ENCODE measurements at regions not wholly inside any gene's neighbourhood (a gene's known extent, or its start where the extent isn't known, plus 50 kb on each side); places are given as distances from the start of the nearest gene placed in this dataset.
"Not testable (repeated sequence)": the region's sequence is repeated elsewhere in the genome, so short reads cannot be mapped to it uniquely, and the experiment has no call there.

- DNase-seq (ENCODE audit: low spot score) = no peak
- no peak overlapping the region for H3K27ac Mint-ChIP-seq
- H3K9me3 Mint-ChIP-seq = no peaks in the 10 kb centered on the region
- intact Hi-C loops (cut with micrococcal nuclease) = no loop called here
- no peaks in the 10 kb centered on the region for H3K36me3 Mint-ChIP-seq (ENCODE audit: low read depth)
- no peaks in the 10 kb centered on the region for H3K27me3 Mint-ChIP-seq (ENCODE audit: insufficient read depth)
- no peak overlapping the region for H3K4me3 Mint-ChIP-seq
- no peaks in the 10 kb centered on the region for H3K4me1 Mint-ChIP-seq (ENCODE audit: low read depth)
Observed at GRCh38 chr6:19892260-19892659, 55.1 kb downstream of the ID4 start.

- no peak overlapping the region for H3K4me3 Mint-ChIP-seq
- peaks cover 6% of the 10 kb centered on the region for H3K9me3 Mint-ChIP-seq
- H3K27ac Mint-ChIP-seq = no peak overlapping the region
- H3K4me1 Mint-ChIP-seq (ENCODE audit: low read depth) = no peaks in the 10 kb centered on the region
- H3K36me3 Mint-ChIP-seq (ENCODE audit: low read depth) = no peaks in the 10 kb centered on the region
- intact Hi-C loops (cut with micrococcal nuclease) = no loop called here
- no peak for DNase-seq (ENCODE audit: low spot score)
- H3K27me3 Mint-ChIP-seq (ENCODE audit: insufficient read depth) = no peaks in the 10 kb centered on the region
Observed at GRCh38 chr6:19895866-19896692, 58.9 kb downstream of the ID4 start.

GRCh38 chr6:19896693-19897010 is 59.5 kb downstream of the ID4 start:
- no peak for DNase-seq (ENCODE audit: low spot score)
- intact Hi-C loops (cut with micrococcal nuclease) = no loop called here
- H3K36me3 Mint-ChIP-seq (ENCODE audit: low read depth) = no peaks in the 10 kb centered on the region
- no peak overlapping the region for H3K27ac Mint-ChIP-seq
- no peaks in the 10 kb centered on the region for H3K27me3 Mint-ChIP-seq (ENCODE audit: insufficient read depth)
- peaks cover 6% of the 10 kb centered on the region for H3K9me3 Mint-ChIP-seq
- H3K4me3 Mint-ChIP-seq = no peak overlapping the region
- no peaks in the 10 kb centered on the region for H3K4me1 Mint-ChIP-seq (ENCODE audit: low read depth)

GRCh38 chr6:19898141-19898740 is 61.1 kb downstream of the ID4 start:
- Mint-ChIP-seq H3K36me3 (ENCODE audit: low read depth) (no peaks in the 10 kb centered on the region), H3K9me3 (peaks cover 6% of the 10 kb centered on the region), H3K27me3 (ENCODE audit: insufficient read depth) (no peaks in the 10 kb centered on the region), H3K4me3 (no peak overlapping the region), H3K4me1 (ENCODE audit: low read depth) (no peaks in the 10 kb centered on the region), H3K27ac (no peak overlapping the region)
- no peak for DNase-seq (ENCODE audit: low spot score)
- intact Hi-C loops (cut with micrococcal nuclease) = no loop called here

GRCh38 chr6:19902201-19902600 is 65.0 kb downstream of the ID4 start:
- intact Hi-C loops (cut with micrococcal nuclease) = no loop called here
- Mint-ChIP-seq H3K4me3 (no peak overlapping the region), H3K27me3 (ENCODE audit: insufficient read depth) (no peaks in the 10 kb centered on the region), H3K4me1 (ENCODE audit: low read depth) (no peaks in the 10 kb centered on the region), H3K9me3 (peaks cover 11% of the 10 kb centered on the region), H3K36me3 (ENCODE audit: low read depth) (no peaks in the 10 kb centered on the region), H3K27ac (no peak overlapping the region)
- no peak for DNase-seq (ENCODE audit: low spot score)

- H3K4me3 Mint-ChIP-seq; H3K4me1 Mint-ChIP-seq (ENCODE audit: low read depth); DNase-seq (ENCODE audit: low spot score); H3K27ac Mint-ChIP-seq; intact Hi-C loops (cut with micrococcal nuclease); H3K9me3 Mint-ChIP-seq; H3K27me3 Mint-ChIP-seq (ENCODE audit: insufficient read depth); H3K36me3 Mint-ChIP-seq (ENCODE audit: low read depth): not testable (repeated sequence)
Observed at GRCh38 chr6:19904408-19904807, 67.2 kb downstream of the ID4 start.

- Mint-ChIP-seq H3K36me3 (ENCODE audit: low read depth) (no peaks in the 10 kb centered on the region), H3K27ac (no peak overlapping the region), H3K4me3 (no peak overlapping the region), H3K27me3 (ENCODE audit: insufficient read depth) (no peaks in the 10 kb centered on the region), H3K9me3 (peaks cover 5% of the 10 kb centered on the region), H3K4me1 (ENCODE audit: low read depth) (no peaks in the 10 kb centered on the region)
- intact Hi-C loops (cut with micrococcal nuclease) = no loop called here
- DNase-seq (ENCODE audit: low spot score) = no peak
Observed at GRCh38 chr6:19905584-19905983, 68.4 kb downstream of the ID4 start.

DNA sequence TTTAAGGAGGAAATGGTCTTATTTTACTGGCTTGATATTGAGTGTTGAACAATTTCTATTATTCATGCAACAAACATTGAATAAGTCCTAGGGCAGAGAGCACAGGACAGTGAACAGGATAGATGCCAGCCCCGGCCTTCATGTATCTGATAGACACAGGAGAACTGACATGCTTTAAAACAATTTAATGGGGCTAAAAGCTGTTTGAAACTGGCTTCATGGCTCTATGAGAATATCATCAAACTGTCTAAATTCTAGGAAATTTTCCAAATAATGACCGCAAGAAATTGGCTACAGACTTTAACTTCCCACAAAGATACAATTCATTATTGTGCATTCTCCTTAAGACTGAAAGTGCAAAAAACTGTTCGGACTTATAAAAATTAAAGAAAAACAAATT is 69.0 kb downstream of the ID4 start:
- Mint-ChIP-seq H3K4me3 (no peak overlapping the region), H3K27ac (no peak overlapping the region), H3K4me1 (ENCODE audit: low read depth) (no peaks in the 10 kb centered on the region), H3K27me3 (ENCODE audit: insufficient read depth) (no peaks in the 10 kb centered on the region), H3K9me3 (peaks cover 5% of the 10 kb centered on the region), H3K36me3 (ENCODE audit: low read depth) (no peaks in the 10 kb centered on the region)
- no peak for DNase-seq (ENCODE audit: low spot score)
- intact Hi-C loops (cut with micrococcal nuclease) = no loop called here

- intact Hi-C loops (cut with micrococcal nuclease) = no loop called here
- no peak overlapping the region for H3K27ac Mint-ChIP-seq
- no peaks in the 10 kb centered on the region for H3K36me3 Mint-ChIP-seq (ENCODE audit: low read depth)
- no peaks in the 10 kb centered on the region for H3K27me3 Mint-ChIP-seq (ENCODE audit: insufficient read depth)
- peaks cover 7% of the 10 kb centered on the region for H3K9me3 Mint-ChIP-seq
- no peak overlapping the region for H3K4me3 Mint-ChIP-seq
- no peak for DNase-seq (ENCODE audit: low spot score)
- H3K4me1 Mint-ChIP-seq (ENCODE audit: low read depth) = no peaks in the 10 kb centered on the region
Observed at GRCh38 chr6:19911223-19911622, 74.1 kb downstream of the ID4 start.

DNA sequence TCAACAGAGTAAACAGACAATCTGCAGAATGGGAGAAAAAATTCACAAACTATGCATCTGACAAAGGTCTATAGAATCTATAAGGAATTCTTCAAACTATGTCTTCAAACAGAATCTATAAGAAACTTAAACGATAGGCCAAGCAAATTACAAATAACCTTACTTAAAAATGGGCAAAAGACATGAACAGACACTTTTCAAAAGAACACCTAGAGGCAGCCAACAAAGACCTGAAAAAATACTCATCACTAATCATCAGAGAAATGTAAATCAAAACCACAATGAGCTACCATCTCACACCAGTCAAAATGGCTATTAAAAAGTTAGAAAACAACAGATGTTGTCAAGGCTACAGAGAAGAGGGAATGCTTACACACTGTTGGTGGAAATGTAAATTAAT is 81.3 kb downstream of the ID4 start:
- intact Hi-C loops (cut with micrococcal nuclease) = no loop called here
- no peak for DNase-seq (ENCODE audit: low spot score)
- H3K36me3 Mint-ChIP-seq (ENCODE audit: low read depth) = no peaks in the 10 kb centered on the region
- H3K27me3 Mint-ChIP-seq (ENCODE audit: insufficient read depth) = no peaks in the 10 kb centered on the region
- H3K4me1 Mint-ChIP-seq (ENCODE audit: low read depth) = no peaks in the 10 kb centered on the region
- H3K9me3 Mint-ChIP-seq = peaks cover 12% of the 10 kb centered on the region
- no peak overlapping the region for H3K4me3 Mint-ChIP-seq
- no peak overlapping the region for H3K27ac Mint-ChIP-seq

DNA sequence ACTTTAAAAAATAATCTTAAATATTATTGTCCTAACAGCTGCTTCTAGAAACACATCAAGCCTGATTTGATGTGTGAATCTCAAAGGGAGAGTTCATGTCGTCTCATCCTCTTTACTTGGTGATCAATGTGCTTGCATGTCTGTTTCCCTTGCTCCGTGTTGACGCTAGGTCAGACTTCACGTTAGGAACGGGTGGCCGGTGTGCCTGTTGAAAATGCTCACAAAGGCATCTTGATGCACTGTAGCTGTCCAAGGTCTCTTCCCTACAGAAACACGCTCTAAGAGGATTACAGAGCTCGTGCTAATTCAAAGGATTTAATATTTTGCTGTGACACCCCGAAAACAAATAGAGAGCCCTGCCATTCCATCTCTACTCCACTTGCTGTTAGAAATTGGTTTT is 84.6 kb downstream of the ID4 start:
- H3K9me3 Mint-ChIP-seq = peaks cover 12% of the 10 kb centered on the region
- no peak overlapping the region for H3K27ac Mint-ChIP-seq
- H3K27me3 Mint-ChIP-seq (ENCODE audit: insufficient read depth) = no peaks in the 10 kb centered on the region
- H3K4me3 Mint-ChIP-seq = no peak overlapping the region
- H3K4me1 Mint-ChIP-seq (ENCODE audit: low read depth) = no peaks in the 10 kb centered on the region
- H3K36me3 Mint-ChIP-seq (ENCODE audit: low read depth) = no peaks in the 10 kb centered on the region
- no peak for DNase-seq (ENCODE audit: low spot score)
- intact Hi-C loops (cut with micrococcal nuclease) = no loop called here

DNA sequence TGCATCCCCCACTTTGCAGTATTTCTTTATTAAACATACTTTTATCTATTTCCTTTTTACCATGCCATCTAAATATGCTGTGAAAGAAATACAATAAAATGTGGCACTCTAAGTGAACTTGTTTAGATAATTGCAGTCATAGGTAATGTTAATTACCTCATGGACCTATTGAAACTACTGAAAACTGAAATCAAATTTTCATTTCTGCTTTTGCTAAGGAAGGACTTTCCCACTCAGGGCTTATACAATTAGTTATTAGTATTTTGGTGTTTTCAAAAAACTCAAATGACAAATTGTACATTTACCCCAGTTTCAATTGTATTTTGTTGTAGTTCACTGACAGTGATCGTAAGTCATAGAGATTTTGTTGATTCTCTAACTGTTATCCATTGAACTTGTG is 88.4 kb downstream of the ID4 start:
- DNase-seq (ENCODE audit: low spot score) = no peak
- H3K9me3 Mint-ChIP-seq = no peaks in the 10 kb centered on the region
- no peaks in the 10 kb centered on the region for H3K27me3 Mint-ChIP-seq (ENCODE audit: insufficient read depth)
- no peak overlapping the region for H3K27ac Mint-ChIP-seq
- H3K36me3 Mint-ChIP-seq (ENCODE audit: low read depth) = no peaks in the 10 kb centered on the region
- intact Hi-C loops (cut with micrococcal nuclease) = no loop called here
- H3K4me1 Mint-ChIP-seq (ENCODE audit: low read depth) = no peaks in the 10 kb centered on the region
- no peak overlapping the region for H3K4me3 Mint-ChIP-seq

- intact Hi-C loops (cut with micrococcal nuclease) = no loop called here
Observed at GRCh38 chr6:19928461-19928860, 91.3 kb downstream of the ID4 start.

DNA sequence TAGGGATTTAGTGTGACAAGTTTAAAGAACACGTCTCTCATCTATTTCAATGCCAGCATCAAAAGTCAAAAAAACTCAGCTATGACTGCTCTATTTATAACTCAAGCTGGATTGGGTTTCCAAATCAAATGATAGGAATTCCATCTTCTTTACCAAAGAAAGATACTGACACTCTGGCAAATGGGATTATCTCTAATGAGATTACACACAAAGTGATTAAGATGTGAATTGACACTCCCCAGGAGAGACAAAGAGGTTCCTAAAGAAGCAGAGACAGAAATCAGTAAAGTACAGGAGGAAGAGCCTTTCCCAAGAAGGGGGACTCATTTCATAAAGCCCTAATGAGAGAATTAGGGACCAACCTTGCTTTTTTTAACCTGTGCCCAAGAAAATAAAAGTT is 92.1 kb downstream of the ID4 start:
- no peak for DNase-seq (ENCODE audit: low spot score)
- no peaks in the 10 kb centered on the region for H3K27me3 Mint-ChIP-seq (ENCODE audit: insufficient read depth)
- no peaks in the 10 kb centered on the region for H3K4me1 Mint-ChIP-seq (ENCODE audit: low read depth)
- H3K9me3 Mint-ChIP-seq = no peaks in the 10 kb centered on the region
- intact Hi-C loops (cut with micrococcal nuclease) = no loop called here
- no peak overlapping the region for H3K27ac Mint-ChIP-seq
- H3K4me3 Mint-ChIP-seq = no peak overlapping the region
- H3K36me3 Mint-ChIP-seq (ENCODE audit: low read depth) = no peaks in the 10 kb centered on the region

More at GRCh38 chr6:19928461-19928860, 91.3 kb downstream of the ID4 start:
- H3K27ac Mint-ChIP-seq = no peak overlapping the region
- H3K4me3 Mint-ChIP-seq = no peak overlapping the region
- H3K27me3 Mint-ChIP-seq (ENCODE audit: insufficient read depth) = no peaks in the 10 kb centered on the region
- DNase-seq (ENCODE audit: low spot score) = no peak
- H3K36me3 Mint-ChIP-seq (ENCODE audit: low read depth) = no peaks in the 10 kb centered on the region
- no peaks in the 10 kb centered on the region for H3K4me1 Mint-ChIP-seq (ENCODE audit: low read depth)
- H3K9me3 Mint-ChIP-seq = no peaks in the 10 kb centered on the region
